ENCODE measurements at regions not wholly inside any gene's neighbourhood (a gene's known extent, or its start where the extent isn't known, plus 50 kb on each side); places are given as distances from the start of the nearest gene placed in this dataset.

DNA sequence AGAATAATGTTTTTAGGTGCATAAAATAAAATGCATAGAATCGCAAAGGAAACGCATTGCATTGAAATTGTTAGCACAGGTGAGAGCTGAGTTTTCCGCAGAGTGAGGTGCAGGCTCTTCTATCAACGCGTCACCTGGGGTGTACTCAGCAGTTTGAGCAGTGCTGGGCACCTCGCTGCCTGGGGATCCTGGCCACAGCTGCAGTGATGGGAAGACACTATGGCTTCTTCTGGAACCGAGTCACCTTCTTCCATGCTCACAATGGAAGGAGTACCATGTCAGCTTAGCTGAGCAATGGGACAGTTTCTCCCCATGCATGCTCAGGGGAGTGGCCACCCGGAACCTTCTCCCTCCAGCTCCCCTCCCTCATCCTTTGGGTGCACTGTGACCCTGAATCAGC is 95.4 kb upstream of the OTOS start:
- TF ChIP-seq, protein P1, sequence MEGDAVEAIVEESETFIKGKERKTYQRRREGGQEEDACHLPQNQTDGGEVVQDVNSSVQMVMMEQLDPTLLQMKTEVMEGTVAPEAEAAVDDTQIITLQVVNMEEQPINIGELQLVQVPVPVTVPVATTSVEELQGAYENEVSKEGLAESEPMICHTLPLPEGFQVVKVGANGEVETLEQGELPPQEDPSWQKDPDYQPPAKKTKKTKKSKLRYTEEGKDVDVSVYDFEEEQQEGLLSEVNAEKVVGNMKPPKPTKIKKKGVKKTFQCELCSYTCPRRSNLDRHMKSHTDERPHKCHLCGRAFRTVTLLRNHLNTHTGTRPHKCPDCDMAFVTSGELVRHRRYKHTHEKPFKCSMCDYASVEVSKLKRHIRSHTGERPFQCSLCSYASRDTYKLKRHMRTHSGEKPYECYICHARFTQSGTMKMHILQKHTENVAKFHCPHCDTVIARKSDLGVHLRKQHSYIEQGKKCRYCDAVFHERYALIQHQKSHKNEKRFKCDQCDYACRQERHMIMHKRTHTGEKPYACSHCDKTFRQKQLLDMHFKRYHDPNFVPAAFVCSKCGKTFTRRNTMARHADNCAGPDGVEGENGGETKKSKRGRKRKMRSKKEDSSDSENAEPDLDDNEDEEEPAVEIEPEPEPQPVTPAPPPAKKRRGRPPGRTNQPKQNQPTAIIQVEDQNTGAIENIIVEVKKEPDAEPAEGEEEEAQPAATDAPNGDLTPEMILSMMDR (IDR thresholded peaks at IDR 0.05) = no peak

DNA sequence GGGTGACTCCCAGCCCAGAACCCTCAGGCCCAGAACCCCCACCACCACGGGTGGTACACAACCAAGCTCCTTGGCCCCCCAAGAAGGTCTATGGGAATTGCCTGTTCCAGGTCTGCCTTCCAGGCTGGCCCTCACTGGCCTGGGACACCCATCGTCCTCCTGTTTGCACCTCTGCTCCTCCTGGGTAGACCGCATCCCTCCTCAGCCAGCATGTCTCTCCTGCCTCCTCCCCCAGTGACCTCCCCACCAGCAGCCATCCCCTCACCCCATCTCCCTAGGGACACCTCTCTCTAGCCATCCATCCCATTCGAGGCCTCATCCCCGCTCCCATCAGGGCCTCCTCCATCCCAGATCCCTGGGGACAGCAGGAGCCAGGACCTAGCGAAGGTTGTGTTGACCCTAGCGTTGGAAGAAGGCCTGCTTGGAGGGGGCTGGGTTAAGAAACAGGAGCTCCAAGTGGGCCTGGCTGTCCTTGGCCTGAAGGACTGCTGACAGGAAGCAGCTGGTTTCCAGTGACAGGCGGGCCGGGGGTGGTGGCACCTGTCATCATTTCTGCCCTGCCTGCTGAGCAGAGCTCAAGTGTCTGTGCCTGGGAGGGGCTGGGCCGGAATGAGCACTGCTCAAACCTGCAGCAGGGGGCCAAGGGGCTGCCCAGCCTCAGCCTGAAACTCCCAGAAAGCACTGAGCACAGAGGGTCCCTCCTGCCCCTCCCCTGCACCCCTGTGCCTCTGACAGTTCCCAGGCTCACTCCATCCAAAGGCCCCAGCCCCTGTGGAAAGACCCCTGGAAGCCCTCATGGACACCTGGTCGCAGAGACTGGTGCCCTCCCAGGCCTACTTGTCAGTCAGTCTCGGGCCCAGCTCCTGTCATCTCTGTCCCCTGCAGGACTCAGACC is 96.0 kb upstream of the OTOS start:
- TF ChIP-seq, protein P1 (IDR thresholded peaks at IDR 0.05) = no peak

DNA sequence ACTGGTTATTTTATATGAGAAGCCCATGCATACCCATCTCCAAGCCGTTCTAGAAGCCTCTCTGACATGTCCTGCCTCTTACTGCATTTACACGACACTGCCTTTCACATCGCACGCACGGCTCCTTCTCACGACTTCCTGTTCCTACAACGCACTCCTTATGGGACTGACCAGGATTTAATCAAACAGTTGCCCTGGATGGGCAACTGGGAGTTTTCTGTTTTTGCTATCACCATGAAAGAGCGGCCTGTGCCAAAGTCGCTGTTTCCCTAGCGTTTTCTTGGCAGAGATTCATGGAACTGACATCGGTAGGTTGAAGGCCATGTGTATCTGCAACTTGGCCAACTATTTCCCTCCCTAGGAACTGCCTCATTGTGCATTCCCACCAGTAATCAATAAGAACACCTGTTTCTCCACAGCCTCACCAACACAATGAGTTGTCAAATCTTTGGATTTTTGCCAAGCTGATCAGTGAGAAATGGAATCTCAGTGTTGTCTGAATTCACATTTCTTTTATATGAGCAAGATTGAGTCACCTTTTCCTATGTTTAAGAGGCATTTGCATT is 97.2 kb upstream of the OTOS start:
- TF ChIP-seq, protein P1 (IDR thresholded peaks at IDR 0.05) = no peak

DNA sequence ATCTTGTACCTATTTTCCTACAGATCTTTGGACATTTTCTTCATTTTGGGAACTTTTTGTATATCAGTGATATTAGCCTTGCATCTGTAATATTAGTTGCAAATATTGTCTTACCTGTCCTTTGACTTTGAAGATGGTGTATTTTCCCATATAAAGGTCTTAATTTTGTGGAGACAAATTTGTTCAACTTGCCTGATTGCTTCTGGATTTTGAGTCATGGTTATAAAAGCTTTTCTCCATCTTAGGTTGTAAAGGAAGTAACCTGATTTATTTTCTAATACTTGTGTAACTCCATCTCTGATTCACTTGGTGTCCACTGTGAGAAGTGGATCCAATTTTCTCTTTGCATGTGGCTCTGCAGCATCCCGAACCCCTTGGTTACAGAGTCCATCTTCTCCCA is 97.7 kb upstream of the OTOS start:
- TF ChIP-seq, protein P1 (IDR thresholded peaks at IDR 0.05) = no peak

DNA sequence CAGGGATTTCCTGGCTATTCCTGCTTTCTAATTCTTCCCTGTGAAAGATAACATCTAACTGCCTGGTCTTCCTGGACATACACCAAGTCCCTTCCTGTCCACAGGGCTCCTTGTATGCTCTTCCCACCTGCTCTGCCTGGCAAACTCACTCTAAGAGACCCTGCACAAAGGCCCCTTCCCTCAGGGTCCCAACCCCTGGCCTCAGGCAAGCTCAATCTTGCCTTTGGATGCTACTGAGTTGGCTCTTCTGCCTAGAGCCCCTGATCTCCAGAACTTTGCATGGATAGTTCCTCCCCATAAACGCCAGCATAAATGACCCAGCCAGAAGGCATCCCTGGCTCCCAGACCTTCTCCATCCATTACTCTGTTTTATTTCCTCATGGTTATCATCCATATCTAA is 98.3 kb upstream of the OTOS start:
- TF ChIP-seq, protein P1 (IDR thresholded peaks at IDR 0.05) = no peak

DNA sequence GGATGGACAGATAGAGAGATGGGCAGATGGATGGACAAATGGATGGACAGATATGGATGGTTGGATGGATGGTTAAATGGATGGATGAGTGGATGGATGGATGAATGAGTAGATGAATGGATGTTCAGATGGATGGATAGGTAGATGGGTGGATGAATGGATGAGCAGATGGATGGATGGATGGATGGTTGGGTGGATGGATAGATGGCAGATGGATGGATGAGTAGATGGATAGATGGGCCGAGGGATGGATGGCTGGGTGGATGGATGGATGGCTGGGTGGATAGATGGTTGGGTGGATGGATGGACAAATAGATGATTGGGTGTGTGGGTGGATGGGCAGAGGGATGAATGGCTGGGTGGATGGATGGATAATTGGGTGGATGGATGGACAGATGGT is 98.9 kb upstream of the OTOS start:
- TF ChIP-seq, protein P1 (IDR thresholded peaks at IDR 0.05) = no peak

DNA sequence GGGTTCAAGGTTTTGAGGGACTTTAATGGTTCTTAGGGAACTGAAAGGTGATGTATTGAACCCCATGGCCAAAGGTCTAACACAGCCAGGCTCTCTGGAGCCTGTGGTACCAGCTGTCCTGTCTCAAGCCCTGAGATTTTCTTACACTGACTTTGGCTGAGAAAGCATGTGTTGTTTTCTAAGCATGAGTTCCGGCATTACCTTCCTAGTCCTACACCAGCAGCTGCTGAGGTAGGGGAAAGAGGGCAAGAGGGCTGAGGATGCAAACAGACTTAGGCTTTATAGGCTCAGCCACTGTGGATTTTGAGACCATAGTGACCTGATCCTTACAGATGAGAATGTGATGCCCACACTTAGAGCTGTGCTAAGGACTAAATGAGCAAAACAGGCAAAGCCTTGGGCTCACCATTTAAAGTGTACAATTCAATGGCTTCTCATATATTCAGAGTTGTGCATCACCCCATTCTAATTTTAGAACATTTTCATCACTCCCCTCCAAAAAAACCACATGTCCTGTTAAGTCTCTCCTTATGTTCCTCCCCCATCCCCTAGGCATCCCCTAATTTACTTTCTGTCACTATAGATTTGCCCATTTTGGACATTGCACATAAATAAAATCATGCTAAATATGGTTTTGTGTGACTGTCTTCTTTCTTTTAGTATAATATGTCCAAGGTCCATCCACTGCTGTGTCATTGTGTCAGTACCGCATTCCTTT is 99.7 kb upstream of the OTOS start:
- TF ChIP-seq, protein P1 (IDR thresholded peaks at IDR 0.05) = no peak
